PC-9 (cell line): ENCODE measurements at regions not wholly inside any gene's neighbourhood (a gene's known extent, or its start where the extent isn't known, plus 50 kb on each side); places are given as distances from the start of the nearest gene placed in this dataset.

Source experiments
- EZH2 ChIP-seq: fragments of 200-600 bp; sonication (generic); IDR thresholded peaks from 2 replicates; pipeline ENCODE4 v1.8.0; 2017; ENCODE audit warnings: antibody characterized with exemption, low read depth
- TF ChIP-seq, protein P1 (sequence below): fragments of 200-600 bp; sonication (generic); conservative IDR thresholded peaks from 2 replicates; pipeline ENCODE4 v1.6.1; 2017; ENCODE audit warnings: mixed run types, antibody characterized with exemption, mild to moderate bottlenecking, moderate library complexity

DNA sequence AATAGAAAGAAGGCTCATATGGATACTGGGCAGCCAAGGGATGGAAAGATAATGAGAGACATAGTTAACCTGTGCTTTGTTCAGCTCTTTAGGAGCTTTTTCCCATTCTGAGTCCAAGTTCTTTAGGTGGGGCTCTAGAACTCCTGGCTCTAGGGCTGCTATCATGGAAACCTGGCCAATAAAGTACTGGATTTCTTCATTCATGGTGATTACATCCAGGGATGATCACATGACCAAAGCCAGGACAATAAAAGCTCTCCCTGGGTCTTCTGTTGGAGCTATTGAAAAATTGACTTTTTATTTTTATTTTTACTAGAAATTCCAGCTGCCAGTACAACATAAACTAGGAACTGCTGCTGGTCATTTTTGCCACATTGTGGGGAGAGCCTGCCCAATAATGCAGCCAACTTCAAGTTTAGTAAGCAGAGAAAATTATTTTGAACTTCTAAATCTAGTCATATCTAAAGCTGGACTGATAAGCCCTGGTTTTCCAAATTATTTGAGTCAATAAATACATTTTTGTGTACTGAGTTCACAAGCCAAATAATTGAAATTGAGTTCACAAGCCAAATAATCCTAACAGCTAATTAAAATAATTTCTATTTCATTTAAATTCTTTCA lies 224.9 kb upstream of the STARD13 start:
- no peak for TF ChIP-seq EZH2
- TF ChIP-seq, protein P1, sequence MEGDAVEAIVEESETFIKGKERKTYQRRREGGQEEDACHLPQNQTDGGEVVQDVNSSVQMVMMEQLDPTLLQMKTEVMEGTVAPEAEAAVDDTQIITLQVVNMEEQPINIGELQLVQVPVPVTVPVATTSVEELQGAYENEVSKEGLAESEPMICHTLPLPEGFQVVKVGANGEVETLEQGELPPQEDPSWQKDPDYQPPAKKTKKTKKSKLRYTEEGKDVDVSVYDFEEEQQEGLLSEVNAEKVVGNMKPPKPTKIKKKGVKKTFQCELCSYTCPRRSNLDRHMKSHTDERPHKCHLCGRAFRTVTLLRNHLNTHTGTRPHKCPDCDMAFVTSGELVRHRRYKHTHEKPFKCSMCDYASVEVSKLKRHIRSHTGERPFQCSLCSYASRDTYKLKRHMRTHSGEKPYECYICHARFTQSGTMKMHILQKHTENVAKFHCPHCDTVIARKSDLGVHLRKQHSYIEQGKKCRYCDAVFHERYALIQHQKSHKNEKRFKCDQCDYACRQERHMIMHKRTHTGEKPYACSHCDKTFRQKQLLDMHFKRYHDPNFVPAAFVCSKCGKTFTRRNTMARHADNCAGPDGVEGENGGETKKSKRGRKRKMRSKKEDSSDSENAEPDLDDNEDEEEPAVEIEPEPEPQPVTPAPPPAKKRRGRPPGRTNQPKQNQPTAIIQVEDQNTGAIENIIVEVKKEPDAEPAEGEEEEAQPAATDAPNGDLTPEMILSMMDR, result no peak
